HG02884 (cell line): ENCODE measurements at regions not wholly inside any gene's neighbourhood (a gene's known extent, or its start where the extent isn't known, plus 50 kb on each side); places are given as distances from the start of the nearest gene placed in this dataset.

Experiments used
- ATAC-seq: cut with Tn5 transposase; IDR thresholded peaks from one replicate; pipeline ENCODE4 v1.9.1; 2021; ENCODE audit warnings: mild to moderate bottlenecking, moderate library complexity; ENCODE audit not compliant: unreplicated experiment

DNA sequence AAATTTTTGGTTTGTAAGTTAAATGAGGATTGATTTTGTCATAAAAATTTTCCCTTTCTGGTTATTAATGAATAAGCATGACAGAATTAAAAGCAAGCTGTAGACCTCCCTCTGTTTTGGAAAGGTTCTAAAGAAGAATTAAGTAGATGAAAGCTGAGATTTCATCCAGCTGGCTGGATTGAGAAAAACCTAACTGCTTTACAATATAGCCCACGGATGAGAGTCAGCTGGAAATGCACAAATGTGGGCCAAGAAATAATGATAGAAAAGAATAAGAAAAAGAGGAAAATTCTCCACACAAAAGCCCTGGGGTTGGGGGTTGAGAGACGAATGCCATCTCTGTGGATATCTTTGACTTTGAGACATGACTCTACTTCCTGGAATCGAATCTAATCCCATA, 631.6 kb downstream of the HDGFL1 start:
- ATAC-seq = no peak

DNA sequence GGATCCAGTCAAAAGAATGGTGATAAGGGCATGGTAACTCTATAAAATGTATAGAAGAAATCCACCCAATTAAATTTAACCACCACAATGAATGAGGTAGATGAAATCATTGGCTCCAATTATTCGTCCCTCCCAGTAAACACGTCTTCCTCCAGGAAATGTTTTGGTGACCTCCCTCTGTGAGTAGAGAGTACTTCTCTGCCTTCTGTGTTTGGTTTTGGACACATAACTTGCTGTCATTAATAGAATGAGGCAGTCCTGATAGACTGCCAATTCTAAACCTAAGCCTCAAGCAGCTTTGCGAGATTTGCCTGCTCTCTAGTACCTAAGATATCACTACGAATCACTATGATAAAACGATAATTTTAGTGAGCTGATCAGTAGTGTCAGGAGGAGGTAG, 632.8 kb downstream of the HDGFL1 start:
- no peak for ATAC-seq

- no peak for ATAC-seq
Measured at GRCh38 chr6:23212398-23212797, 643.0 kb downstream of the HDGFL1 start.

DNA sequence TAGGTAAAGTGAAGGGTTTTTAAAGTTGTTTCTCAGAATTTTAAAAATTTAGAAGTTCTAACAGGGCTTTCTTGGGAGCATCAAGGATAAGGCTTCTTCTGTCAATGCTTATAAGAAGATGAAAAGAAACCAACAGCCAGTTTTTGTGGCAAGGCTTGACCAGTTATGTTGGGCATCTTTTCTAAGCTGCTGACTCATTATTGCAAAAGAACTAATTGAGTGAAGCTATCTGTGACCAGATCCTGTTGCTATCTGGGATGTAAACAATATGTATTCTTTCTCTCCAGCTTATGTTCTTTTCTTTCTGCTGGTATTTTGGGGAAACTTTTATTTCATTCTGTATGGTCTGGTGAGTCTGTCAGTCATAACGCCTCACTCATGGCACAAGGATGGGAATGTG, 643.8 kb downstream of the HDGFL1 start:
- ATAC-seq = no peak

- ATAC-seq = no peak
Measured at GRCh38 chr6:23213651-23214050, 644.3 kb downstream of the HDGFL1 start.

- ATAC-seq = no peak
Measured at GRCh38 chr6:23218751-23219150, 649.4 kb downstream of the HDGFL1 start.

DNA sequence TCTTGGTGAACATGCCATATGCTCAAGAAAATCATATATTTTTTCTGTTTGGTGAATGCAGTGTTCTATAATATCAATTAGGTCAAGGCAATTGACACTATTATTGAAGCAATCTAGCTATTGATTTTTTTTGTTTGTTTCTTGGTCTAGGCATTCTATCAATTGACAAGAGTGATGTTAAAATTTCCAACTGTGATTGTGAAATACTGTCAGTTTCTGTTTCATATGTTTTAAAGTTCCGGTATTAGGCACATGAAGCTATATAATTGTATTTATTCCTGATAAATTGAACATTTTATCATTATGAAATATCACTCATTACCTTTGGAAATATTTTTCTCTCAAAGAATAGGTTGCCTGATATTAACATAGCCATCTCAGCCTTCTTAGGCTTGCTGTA, 653.4 kb downstream of the HDGFL1 start:
- no peak for ATAC-seq

- no peak for ATAC-seq
Measured at GRCh38 chr6:23224540-23224939, 655.2 kb downstream of the HDGFL1 start.

GRCh38 chr6:23228439-23229024, 659.2 kb downstream of the HDGFL1 start:
- no peak for ATAC-seq

DNA sequence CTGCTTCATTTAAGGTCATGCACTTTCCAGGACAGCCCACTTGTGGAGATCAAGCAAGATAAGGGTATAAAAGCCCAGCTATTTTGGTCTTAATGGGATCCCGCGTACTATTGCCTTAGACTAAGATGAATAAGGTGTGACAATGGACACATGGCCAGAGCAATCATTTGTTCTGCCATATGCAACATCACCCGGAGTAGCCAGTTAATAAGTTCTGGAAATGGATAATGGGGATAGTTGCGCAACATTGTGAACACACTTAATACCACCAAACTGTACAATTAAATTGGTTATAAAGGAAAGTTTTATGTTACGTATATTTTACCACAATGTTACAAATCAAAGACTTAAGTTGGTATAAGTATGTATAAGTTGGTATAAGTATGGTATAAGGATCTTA, 674.5 kb downstream of the HDGFL1 start:
- ATAC-seq = no peak

GRCh38 chr6:23244300-23244699, 674.9 kb downstream of the HDGFL1 start:
- no peak for ATAC-seq

DNA sequence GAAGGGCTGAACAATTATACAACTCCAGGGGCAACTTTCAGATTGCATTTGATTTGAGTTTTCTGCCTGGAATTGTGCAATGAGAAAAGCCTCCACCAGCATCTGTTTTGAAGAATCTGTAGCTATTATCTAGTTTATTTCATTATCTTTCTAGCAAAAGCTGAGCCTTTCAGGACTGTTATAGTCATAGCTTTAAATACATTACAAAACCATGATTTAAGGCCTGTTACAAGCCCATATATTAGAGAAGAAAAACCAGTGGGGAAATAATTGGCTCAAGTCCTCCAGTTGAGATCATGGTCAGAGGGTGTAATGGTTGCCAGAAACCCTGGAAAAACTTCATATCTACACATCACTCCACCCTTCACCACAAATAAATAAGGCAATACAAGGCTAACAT, 676.2 kb downstream of the HDGFL1 start:
- no peak for ATAC-seq

- ATAC-seq = no peak
Measured at GRCh38 chr6:23246896-23247295, 677.5 kb downstream of the HDGFL1 start.

- no peak for ATAC-seq
Measured at GRCh38 chr6:23250556-23250955, 681.2 kb downstream of the HDGFL1 start.

GRCh38 chr6:23262864-23263263, 693.5 kb downstream of the HDGFL1 start:
- no peak for ATAC-seq

GRCh38 chr6:23265270-23265669, 695.9 kb downstream of the HDGFL1 start:
- ATAC-seq = no peak

GRCh38 chr6:23266536-23266935, 697.2 kb downstream of the HDGFL1 start:
- no peak for ATAC-seq

DNA sequence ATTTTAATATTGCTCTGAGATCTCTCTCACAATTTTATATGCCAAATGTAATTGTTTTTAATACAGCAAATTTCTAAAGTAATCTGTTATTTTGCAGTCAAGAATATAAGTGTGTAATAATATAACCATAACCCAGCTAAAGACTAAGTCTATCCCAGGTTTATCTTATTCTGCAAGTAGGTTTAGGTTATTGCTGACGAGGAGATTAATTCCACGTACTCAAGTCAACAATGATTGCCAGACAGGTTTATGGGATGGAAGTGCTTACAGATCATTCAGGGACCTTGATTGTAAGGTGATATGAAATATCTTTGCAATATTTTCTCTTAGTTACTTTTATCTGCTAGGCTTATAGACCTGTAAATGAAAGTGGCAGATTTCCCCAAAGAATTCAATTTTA, 698.3 kb downstream of the HDGFL1 start:
- ATAC-seq = no peak

GRCh38 chr6:23268348-23268747, 699.0 kb downstream of the HDGFL1 start:
- no peak for ATAC-seq

GRCh38 chr6:23269436-23269835, 700.1 kb downstream of the HDGFL1 start:
- no peak for ATAC-seq

DNA sequence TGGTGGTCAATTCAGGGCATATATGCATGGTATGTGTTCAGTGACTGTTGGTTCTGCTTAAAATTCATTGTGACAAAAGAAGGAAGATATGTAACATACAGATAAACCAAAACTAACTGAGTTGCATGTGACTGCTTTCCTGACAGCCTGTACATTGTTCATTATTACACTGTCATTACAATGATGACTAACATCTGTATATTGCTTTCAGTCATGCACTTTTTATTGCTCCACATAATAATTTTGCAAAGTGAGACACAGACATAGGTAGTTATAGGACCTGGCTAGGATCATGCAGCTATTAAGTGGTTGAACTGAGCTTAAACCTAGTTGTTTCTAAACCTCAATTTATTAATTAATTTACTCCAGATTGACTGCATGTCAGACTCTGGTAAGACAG, 703.2 kb downstream of the HDGFL1 start:
- no peak for ATAC-seq

GRCh38 chr6:23277521-23278179, 708.3 kb downstream of the HDGFL1 start:
- no peak for ATAC-seq

DNA sequence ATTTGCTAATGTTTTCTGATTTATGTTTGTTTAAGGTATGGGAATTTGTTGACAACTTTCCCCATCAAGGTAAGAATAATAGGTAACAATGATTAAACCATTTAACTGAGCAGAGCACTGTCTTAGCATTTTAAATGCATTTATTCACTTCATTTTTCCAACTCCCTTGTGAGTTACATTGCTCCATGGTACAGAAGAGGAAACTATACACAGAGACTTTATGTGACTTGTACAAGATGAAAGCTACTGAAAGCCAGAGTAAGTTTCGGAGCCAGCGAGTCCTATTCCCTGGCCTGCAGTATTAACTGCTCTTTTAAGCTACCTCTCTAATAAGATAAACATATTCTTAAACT, 708.8 kb downstream of the HDGFL1 start:
- no peak for ATAC-seq
